Tongue (tissue), 1 donor: ENCODE measurements at regions not wholly inside any gene's neighbourhood (a gene's known extent, or its start where the extent isn't known, plus 50 kb on each side); places are given as distances from the start of the nearest gene placed in this dataset.
A peak's percentile ranks its signal among the peaks of the same experiment; 100 is the strongest.

Experiments used
- DNase-seq: peaks from one replicate; pipeline ENCODE4 v3.0.0-alpha.2; 2015

- DNase-seq = no peak
Measured at GRCh38 chr7:47043304-47043703, 538.6 kb downstream of the TNS3 start.

GRCh38 chr7:47042669-47043068 is 539.2 kb downstream of the TNS3 start:
- DNase-seq = no peak

DNA sequence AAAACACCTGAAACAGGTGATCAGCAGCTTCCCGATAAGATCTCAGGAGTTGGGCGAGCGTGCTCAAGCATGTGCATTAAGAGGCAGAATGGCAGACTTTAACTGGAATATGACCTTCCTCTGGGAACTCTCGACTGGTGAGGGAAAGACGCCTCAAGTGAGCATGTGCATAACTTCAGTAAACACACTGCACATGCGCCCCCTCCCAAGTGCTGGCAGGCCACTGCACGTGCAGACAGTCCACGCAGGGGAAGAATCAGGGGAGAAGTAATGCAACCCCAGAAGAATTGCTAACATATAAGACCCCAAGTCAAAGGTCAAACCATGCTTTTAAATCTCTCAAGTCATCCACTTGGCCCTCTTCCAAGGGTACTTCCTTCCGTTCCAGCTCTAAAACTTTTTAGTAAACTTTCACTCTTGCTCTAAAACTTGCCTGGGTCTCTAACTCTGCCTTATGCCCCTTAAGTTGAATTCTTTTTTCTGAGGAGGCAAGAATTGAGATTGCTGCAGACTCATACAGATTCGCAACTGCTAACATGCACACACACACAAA is 541.0 kb downstream of the TNS3 start:
- no peak for DNase-seq

DNA sequence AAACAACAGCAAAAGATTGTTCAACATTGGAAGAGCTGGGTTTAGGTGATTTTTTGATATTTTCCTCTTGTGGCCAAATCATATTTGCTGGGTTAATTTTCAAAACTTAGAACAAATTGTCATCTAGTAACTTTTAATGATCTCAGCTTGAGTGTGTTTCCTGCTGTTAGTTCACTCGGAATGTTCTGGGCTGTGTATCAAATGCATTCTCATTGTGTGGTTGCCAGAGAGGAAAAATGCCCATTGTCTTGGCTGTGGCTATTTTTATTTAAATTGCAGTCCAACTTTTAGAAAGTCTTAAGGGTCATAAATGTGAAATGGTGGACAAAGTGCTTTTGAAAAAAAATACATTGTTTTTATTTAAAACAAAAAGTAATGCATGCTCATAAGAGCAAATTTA is 542.0 kb downstream of the TNS3 start:
- peak; percentile 58 for DNase-seq

DNA sequence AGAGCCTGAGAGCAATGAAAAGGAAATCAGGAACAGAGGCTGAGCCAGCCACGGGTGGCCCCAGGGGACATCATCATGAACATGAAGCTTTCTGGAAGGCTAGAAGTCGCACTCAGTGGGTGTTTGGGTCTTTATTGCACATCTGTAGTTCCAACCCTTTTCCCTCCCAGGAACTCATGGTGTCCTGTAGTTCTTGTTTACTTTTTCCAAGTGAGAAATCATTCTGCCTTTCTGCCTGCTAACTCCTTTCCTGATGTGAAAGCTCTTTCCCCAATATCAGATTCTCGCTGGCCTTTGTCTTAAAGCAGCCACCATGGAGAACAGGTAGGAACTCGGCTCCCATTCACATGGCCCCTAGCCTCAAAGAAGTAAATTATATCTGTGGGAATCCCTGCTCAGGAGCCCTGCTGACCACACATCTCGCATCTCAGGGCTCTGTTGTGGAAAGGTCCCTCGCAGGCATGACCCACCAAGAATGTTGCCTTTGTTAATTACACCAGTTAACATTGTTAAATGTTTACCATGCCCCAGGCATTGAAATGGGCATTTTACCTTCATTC is 542.7 kb downstream of the TNS3 start:
- DNase-seq = no peak

DNA sequence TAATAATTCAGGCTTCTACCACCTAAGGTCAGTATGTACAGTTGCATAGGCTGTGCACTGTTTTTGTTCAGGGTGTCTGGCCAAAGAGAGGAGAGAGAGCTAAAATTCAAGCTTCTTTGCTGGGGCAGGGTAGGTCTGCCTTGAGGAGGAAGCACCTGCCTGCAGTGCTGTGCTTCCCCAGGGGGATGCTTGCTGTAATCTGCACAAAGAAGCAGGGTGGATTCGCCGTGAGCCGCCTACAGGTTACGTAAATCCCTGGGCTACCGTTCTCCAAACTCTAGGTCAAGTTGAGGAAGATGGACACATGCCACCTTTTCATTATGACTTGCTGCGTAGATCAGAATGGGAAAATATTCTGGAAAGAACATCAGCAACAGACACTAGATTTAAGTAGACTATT is 543.3 kb downstream of the TNS3 start:
- no peak for DNase-seq

- DNase-seq = no peak
Measured at GRCh38 chr7:47037607-47038006, 544.3 kb downstream of the TNS3 start.

- DNase-seq = no peak
Measured at GRCh38 chr7:47036909-47037308, 545.0 kb downstream of the TNS3 start.

- DNase-seq = peak; percentile 75
Measured at GRCh38 chr7:47035522-47035921, 546.4 kb downstream of the TNS3 start.

DNA sequence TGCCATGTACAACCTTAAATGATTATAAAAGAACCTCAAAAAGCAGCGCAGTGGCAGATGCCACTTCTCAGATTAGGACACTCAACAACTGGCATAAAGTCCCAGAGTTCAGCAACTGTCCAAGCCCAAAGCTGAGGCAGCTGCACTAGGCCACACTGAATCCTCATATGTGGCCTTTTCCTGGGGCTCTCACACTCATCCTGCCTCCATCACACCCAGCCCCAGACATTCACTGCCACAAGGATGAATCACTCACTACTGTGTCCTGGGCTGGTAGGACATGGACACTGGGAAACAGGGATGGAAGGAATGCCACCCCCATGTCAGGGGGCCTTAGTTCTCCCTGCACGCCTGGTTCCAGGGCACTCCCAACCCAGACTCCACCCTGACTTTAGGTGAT is 547.7 kb downstream of the TNS3 start:
- peak; percentile 29 for DNase-seq

- DNase-seq = no peak
Measured at GRCh38 chr7:47032536-47032908, 549.4 kb downstream of the TNS3 start.

- DNase-seq = peak; percentile 78
Measured at GRCh38 chr7:47031786-47032535, 550.0 kb downstream of the TNS3 start.

- no peak for DNase-seq
Measured at GRCh38 chr7:47028284-47028683, 553.6 kb downstream of the TNS3 start.

GRCh38 chr7:47027695-47028240 is 554.1 kb downstream of the TNS3 start:
- no peak for DNase-seq

- DNase-seq = peak; percentile 51
Measured at GRCh38 chr7:47026780-47027361, 555.0 kb downstream of the TNS3 start.

GRCh38 chr7:47024991-47025390 is 556.9 kb downstream of the TNS3 start:
- peak; percentile 70 for DNase-seq

GRCh38 chr7:47008461-47008860 is 573.5 kb downstream of the TNS3 start:
- no peak for DNase-seq

DNA sequence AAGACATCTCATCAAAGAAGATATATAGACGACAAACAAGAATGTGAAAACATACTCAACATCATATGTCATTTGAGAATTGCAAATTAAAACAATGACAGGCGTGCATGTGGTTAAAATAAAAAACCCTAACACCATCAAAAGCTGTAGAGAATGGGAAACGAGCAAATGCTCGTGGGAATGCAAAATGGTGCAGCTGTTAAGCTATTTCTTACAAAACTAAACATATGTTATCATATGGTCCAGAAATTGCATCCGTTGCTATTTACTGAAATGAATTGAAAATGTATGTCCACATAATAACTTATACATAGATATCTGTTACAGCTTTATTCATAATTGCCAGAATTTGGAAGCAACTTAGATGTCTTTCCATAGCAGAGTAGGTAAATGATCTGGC is 574.4 kb downstream of the TNS3 start:
- peak; percentile 57 for DNase-seq

DNA sequence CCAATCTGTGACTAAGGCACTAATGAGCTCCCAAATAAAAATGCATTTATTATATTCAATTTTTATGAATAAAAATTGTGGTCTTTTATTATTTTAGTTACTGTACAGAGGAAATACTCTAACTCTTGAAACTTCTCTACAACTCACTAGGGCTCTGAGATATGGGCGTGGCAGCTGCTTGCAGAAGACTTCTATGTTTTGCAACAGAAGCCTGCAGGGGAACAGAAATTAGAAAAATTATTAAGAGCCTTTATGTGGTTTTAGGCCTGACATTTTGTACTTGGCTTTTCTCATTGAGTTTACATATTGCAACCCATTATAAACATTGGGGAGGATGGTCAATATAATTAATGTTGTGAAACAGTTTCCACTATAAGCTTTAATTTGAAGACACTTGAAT is 581.4 kb downstream of the TNS3 start:
- no peak for DNase-seq

DNA sequence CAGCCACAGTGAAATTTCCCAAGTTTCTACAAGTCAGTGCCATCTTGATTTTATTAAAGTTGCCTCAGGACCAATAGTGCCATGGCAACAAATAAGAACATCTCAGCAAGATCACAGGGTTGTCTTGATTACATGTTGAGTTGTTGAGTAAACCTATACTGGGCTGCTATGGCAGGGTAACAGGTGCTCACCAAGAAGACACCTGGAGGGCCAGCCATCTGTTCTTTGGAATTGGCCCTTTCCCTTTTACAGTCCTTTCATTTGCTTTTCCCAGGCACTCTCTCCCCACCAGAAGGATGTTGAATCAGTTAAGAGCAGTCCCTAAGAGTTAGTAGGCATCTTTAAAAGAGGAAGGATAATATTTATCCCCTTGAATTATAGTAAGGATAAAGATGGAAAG is 582.0 kb downstream of the TNS3 start:
- DNase-seq = no peak

GRCh38 chr7:46996972-46997371 is 584.9 kb downstream of the TNS3 start:
- DNase-seq = no peak

- DNase-seq = peak; percentile 10
Measured at GRCh38 chr7:46993396-46993795, 588.5 kb downstream of the TNS3 start.

- no peak for DNase-seq
Measured at GRCh38 chr7:46990761-46991160, 591.1 kb downstream of the TNS3 start.
